HG03097 (cell line): ENCODE measurements at regions not wholly inside any gene's neighbourhood (a gene's known extent, or its start where the extent isn't known, plus 50 kb on each side); places are given as distances from the start of the nearest gene placed in this dataset.

Experiments
- ATAC-seq: cut with Tn5 transposase; IDR thresholded peaks from one replicate; pipeline ENCODE4 v1.9.1; 2021; ENCODE audit not compliant: unreplicated experiment, low FRiP score

- ATAC-seq, result no peak
Measured at GRCh38 chr4:122516376-122516775, 59.9 kb upstream of the IL2 start.

DNA sequence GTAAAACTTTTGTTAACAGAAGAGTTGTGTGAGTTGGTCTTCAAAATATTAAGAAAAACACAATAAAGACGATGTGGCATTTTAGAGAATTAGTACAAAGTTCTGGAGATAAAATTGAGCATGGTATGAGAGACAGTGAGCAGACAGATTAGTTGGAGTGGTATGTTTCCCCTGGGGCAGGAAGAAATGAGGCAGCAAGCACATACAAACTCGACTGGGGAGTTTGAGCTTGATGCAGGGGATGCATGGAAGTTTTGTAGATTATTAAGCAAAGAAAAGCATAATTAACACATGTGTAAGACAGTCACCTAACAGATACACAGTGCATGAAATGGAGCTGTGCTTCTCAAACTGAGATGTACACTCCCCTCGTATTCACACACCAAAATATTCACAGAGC lies 58.1 kb upstream of the IL2 start:
- no peak for ATAC-seq

DNA sequence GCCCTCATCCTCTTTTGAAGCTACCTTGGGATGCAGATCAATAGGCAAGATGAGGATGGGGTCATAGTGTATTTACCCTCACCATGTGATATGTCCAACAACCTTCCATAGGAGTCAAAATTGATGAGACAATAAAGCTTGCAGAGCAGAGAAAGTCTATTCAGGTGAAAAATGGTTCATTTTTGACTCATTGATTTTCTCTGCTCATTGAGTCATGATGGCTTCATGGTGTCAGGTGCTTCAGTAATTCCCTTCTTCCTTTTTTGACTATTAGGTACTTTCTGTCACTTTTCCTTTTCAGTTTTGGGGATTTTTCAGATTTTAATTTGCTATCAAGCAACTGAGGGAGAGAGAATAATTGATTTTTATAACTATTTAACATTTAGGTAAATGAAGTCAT lies 55.9 kb upstream of the IL2 start:
- no peak for ATAC-seq

DNA sequence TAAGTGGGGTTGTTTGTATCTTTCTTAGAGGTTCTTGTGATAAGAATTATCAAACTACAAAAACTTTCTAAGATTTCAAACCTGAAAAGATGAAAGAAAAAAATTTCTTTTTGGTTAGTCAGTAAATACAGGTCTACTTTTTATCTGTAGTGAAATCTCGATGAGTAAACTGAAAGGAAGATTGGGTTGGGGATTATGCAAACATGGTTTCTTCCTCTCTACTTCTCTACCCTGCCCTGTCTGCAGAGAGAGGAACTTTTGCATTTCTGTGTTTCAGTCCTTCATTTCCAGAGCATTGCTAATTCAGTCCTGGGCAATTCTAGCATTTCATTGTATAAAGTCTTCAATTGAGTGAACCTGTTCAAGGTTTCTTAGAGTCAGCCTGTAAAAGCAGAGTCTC lies 51.6 kb upstream of the IL2 start:
- no peak for ATAC-seq
